ENCODE measurements at regions not wholly inside any gene's neighbourhood (a gene's known extent, or its start where the extent isn't known, plus 50 kb on each side); places are given as distances from the start of the nearest gene placed in this dataset.

- no peak for TF ChIP-seq YEATS2 (CRISPR knock-in tag; IDR thresholded peaks at IDR 0.05; ENCODE audit: borderline replicate concordance)
- TF ChIP-seq ZNF501 (CRISPR knock-in tag; IDR thresholded peaks at IDR 0.05): no peak
- TF ChIP-seq RNF2 (conservative IDR thresholded peaks at IDR 0.05; ENCODE audit: low read depth): no peak
- TF ChIP-seq ETV5 (CRISPR knock-in tag; IDR thresholded peaks at IDR 0.05; ENCODE audit: borderline replicate concordance): no peak
- TF ChIP-seq GLI4 (CRISPR knock-in tag; IDR thresholded peaks at IDR 0.05; ENCODE audit: borderline replicate concordance): no peak
Observed at GRCh38 chr1:165988817-165989216, 161.4 kb downstream of the UCK2 start (continued).

DNA sequence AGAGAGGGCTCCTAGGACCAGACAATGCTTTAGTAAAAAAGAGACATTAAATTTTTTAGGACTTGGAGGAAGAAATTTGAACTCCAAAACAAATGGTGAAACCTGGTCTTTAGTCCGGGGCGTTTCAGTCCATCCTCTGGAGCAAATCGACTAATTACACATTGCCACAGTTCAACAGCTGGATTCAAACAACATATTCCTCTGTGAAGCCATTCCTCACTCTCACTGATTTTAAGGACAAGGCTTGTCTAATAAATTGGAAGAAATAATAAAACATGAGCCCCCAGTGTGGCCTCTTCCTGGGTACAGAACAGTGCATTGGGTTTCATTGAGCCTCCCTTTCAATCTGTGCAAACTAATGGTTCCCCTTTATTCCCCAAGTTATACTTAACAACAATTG lies 165.1 kb downstream of the UCK2 start:
- Histone ChIP-seq H3K36me3 (replicated peaks in 1 of 2; ENCODE audit: control insufficient read depth in 1 of 2, insufficient read depth in 2 of 2, low read length in 2 of 2) (no peaks in the 10 kb centered on the region), H3K4me2 (ENCODE audit: low read depth, low read length) (no peak overlapping the region), H3K27me3 (ENCODE audit: control insufficient read depth in 1 of 2, insufficient read depth in 2 of 2, low read length in 2 of 2) (no peaks in the 10 kb centered on the region), H3K9ac (ENCODE audit: insufficient read depth, low read depth, low read length) (no peak overlapping the region), H3K79me2 (ENCODE audit: insufficient read depth, low read length) (no peaks in the 10 kb centered on the region), H2AFZ (ENCODE audit: low read length) (no peak overlapping the region), H3K27ac (ENCODE audit: extremely low read length, insufficient read depth, low read length) (no peak overlapping the region), H3K9me3 (ENCODE audit: low read length) (no peaks in the 10 kb centered on the region), H3K4me1 (ENCODE audit: insufficient read depth, low read length) (no peaks in the 10 kb centered on the region), H4K20me1 (ENCODE audit: insufficient read depth, low read length) (no peaks in the 10 kb centered on the region), H3K4me3 (replicated peaks in 1 of 3; ENCODE audit: insufficient read depth in 1 of 3, low read depth in 2 of 3, low read length in 3 of 3) (no peak overlapping the region)
- BruUV-seq (replicated peaks): no TSS peak
- intact Hi-C loops (cut with micrococcal nuclease; ENCODE audit: unreplicated experiment): no loop called here
- POLR2A ChIA-PET: no interaction called here
- in situ Hi-C loops (cut with HindIII; ENCODE audit: extremely low pct_ligation_motif_present, low pct_unique_long_range_greater_than_20kb): no loop called here
- DNase-seq (ENCODE audit: low spot score) (no peak), ATAC-seq (no peak), FAIRE-seq (no peak)
- 0% methylated on average over 3 of the region's 3 CpGs for WGBS (ENCODE audit: low lambda C conversion rate)
- TF ChIP-seq ZNF230 (CRISPR knock-in tag; IDR thresholded peaks at IDR 0.05): no peak
- no peak for TF ChIP-seq ZNF616 (CRISPR knock-in tag; IDR thresholded peaks at IDR 0.05; ENCODE audit: low read depth)
- TF ChIP-seq ATF3 (CRISPR knock-in tag; IDR thresholded peaks at IDR 0.05): no peak
- TF ChIP-seq ZNF564 (CRISPR knock-in tag; IDR thresholded peaks at IDR 0.05): no peak
- TF ChIP-seq XRCC5 (optimal IDR thresholded peaks at IDR 0.05; ENCODE audit: low read length): no peak
- TF ChIP-seq ZNF589 (CRISPR knock-in tag; conservative IDR thresholded peaks at IDR 0.05): no peak
- no peak for TF ChIP-seq ZNF232 (CRISPR knock-in tag; IDR thresholded peaks at IDR 0.05; ENCODE audit: borderline replicate concordance)
- TF ChIP-seq ZFP36L1 (CRISPR knock-in tag; IDR thresholded peaks at IDR 0.05): no peak
- TF ChIP-seq ZNF3 (CRISPR knock-in tag; IDR thresholded peaks at IDR 0.05): no peak
- TF ChIP-seq FOSL2 (CRISPR knock-in tag; IDR thresholded peaks at IDR 0.05): no peak
- no peak for TF ChIP-seq SALL1 (CRISPR knock-in tag; IDR thresholded peaks at IDR 0.05)
- TF ChIP-seq HNF4G (IDR thresholded peaks at IDR 0.05; ENCODE audit: borderline replicate concordance, low read depth, low read length): no peak
- TF ChIP-seq HNF4G (CRISPR knock-in tag; IDR thresholded peaks at IDR 0.05; ENCODE audit: borderline replicate concordance, low read depth): no peak
- TF ChIP-seq MNT (IDR thresholded peaks at IDR 0.05): no peak
- TF ChIP-seq SMAD9 (CRISPR knock-in tag; IDR thresholded peaks at IDR 0.05): no peak
- TF ChIP-seq GABPA (IDR thresholded peaks at IDR 0.05; ENCODE audit: low read depth, low read length): no peak
- TF ChIP-seq GABPA (CRISPR knock-in tag; IDR thresholded peaks at IDR 0.05; ENCODE audit: low read depth): no peak
- no peak for TF ChIP-seq TBL1XR1 (IDR thresholded peaks at IDR 0.05; ENCODE audit: borderline replicate concordance, low read length, partially characterized antibody)
- no peak for TF ChIP-seq MEIS1 (CRISPR knock-in tag; IDR thresholded peaks at IDR 0.05; ENCODE audit: borderline replicate concordance)
- CTCF ChIA-PET (ENCODE audit: low intra/inter-chr PET ratio, low total read pairs): no interaction called here

All from HepG2 (cell line).